C1 segment of cervical spinal cord (tissue), 14 donors: ENCODE measurements at regions not wholly inside any gene's neighbourhood (a gene's known extent, or its start where the extent isn't known, plus 50 kb on each side); places are given as distances from the start of the nearest gene placed in this dataset.
A peak's percentile ranks its signal among the peaks of the same experiment; 100 is the strongest.
"Not testable (repeated sequence)": the region's sequence is repeated elsewhere in the genome, so short reads cannot be mapped to it uniquely, and the experiment has no call there.

Experiments used
- DNase-seq, 14 donors: peaks; one replicate each; lab custom pipeline; 2025; lab: John Stamatoyannopoulos, UW

GRCh38 chr11:70888061-70888460 is 364.3 kb downstream of the SHANK2 start:
- no peak for DNase-seq

GRCh38 chr11:70889411-70889810 is 363.0 kb downstream of the SHANK2 start:
- no peak for DNase-seq

GRCh38 chr11:70891844-70892380 is 360.5 kb downstream of the SHANK2 start:
- no peak for DNase-seq

GRCh38 chr11:70892889-70893288 is 359.5 kb downstream of the SHANK2 start:
- DNase-seq, result no peak

- DNase-seq, result no peak
Observed at GRCh38 chr11:70894566-70895365, 357.6 kb downstream of the SHANK2 start.

GRCh38 chr11:70895366-70895670 is 357.1 kb downstream of the SHANK2 start:
- DNase-seq, result no peak

- DNase-seq, result no peak
Observed at GRCh38 chr11:70897429-70897828, 354.9 kb downstream of the SHANK2 start.

GRCh38 chr11:70899616-70900015 is 352.8 kb downstream of the SHANK2 start:
- no peak for DNase-seq

GRCh38 chr11:70900540-70900939 is 351.8 kb downstream of the SHANK2 start:
- DNase-seq, result no peak

GRCh38 chr11:70901951-70902521 is 350.3 kb downstream of the SHANK2 start:
- DNase-seq, result peak in 4 of 14 donors; percentile 8 to 69 (median 14)

GRCh38 chr11:70903229-70903628 is 349.1 kb downstream of the SHANK2 start:
- not testable (repeated sequence) for DNase-seq

GRCh38 chr11:70906101-70906500 is 346.3 kb downstream of the SHANK2 start:
- DNase-seq, result no peak

- no peak for DNase-seq
Observed at GRCh38 chr11:70908223-70908622, 344.2 kb downstream of the SHANK2 start.

GRCh38 chr11:70910835-70911234 is 341.5 kb downstream of the SHANK2 start:
- DNase-seq, result no peak

GRCh38 chr11:70912226-70912840 is 340.0 kb downstream of the SHANK2 start:
- DNase-seq, result no peak

- DNase-seq, result no peak
Observed at GRCh38 chr11:70913715-70914231, 338.6 kb downstream of the SHANK2 start.

GRCh38 chr11:70914496-70914895 is 337.9 kb downstream of the SHANK2 start:
- no peak for DNase-seq

GRCh38 chr11:70915158-70915985 is 337.0 kb downstream of the SHANK2 start:
- no peak for DNase-seq

- no peak for DNase-seq
Observed at GRCh38 chr11:70916351-70916750, 336.0 kb downstream of the SHANK2 start.

GRCh38 chr11:70918242-70918641 is 334.1 kb downstream of the SHANK2 start:
- no peak for DNase-seq

GRCh38 chr11:70921804-70922203 is 330.6 kb downstream of the SHANK2 start:
- DNase-seq, result no peak

GRCh38 chr11:70924108-70924507 is 328.3 kb downstream of the SHANK2 start:
- no peak for DNase-seq
